ENCODE measurements at regions not wholly inside any gene's neighbourhood (a gene's known extent, or its start where the extent isn't known, plus 50 kb on each side); places are given as distances from the start of the nearest gene placed in this dataset.

DNA sequence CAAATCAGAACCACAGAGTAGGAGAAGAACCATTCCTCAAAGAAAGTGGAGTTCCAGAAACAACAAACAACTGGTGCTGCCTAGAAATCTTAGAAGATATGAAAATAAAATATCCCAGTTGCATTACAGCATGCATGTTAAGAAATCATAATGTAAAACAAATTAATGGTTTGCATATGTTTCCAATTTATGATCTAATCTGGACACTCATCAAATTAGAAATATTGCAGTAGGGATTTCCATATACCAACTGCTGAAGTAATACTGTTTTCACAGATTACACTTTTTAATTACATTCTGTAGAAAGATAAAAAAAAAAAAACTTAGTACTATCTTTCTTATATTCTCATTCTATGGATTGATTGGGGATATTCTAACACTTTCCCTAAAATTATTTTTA is 1034.6 kb upstream of the C9orf72 start:
- Histone ChIP-seq H3K4me3 (replicated peaks in 1 of 3; ENCODE audit: insufficient read depth in 1 of 3, low read depth in 1 of 3, low read length in 3 of 3) (no peak overlapping the region), H3K36me3 (ENCODE audit: control insufficient read depth in 2 of 2, extremely low read depth in 1 of 2, insufficient read depth in 2 of 2, low read length in 2 of 2) (no peaks in the 10 kb centered on the region), H3K9me1 (replicated peaks; ENCODE audit: control insufficient read depth, extremely low read depth, insufficient read depth, low read length) (no peaks in the 10 kb centered on the region), H3K4me2 (ENCODE audit: insufficient read depth, low read length) (no peak overlapping the region), H3K79me2 (ENCODE audit: control insufficient read depth, insufficient read depth, low read length) (no peaks in the 10 kb centered on the region), H4K20me1 (replicated peaks; ENCODE audit: control insufficient read depth, extremely low read depth, insufficient read depth, low read length) (no peaks in the 10 kb centered on the region), H2AFZ (ENCODE audit: low read depth, low read length) (no peak overlapping the region), H3K4me1 (ENCODE audit: control insufficient read depth, extremely low read depth, insufficient read depth, low read length) (no peaks in the 10 kb centered on the region), H3K27ac (ENCODE audit: insufficient read depth, low read depth, low read length) (no peak overlapping the region), H3K9ac (replicated peaks; ENCODE audit: extremely low read depth, insufficient read depth, low read length) (no peak overlapping the region), H3K9me3 (replicated peaks; ENCODE audit: control insufficient read depth, insufficient read depth, low read length) (no peaks in the 10 kb centered on the region), H3K27me3 (ENCODE audit: control insufficient read depth in 2 of 2, insufficient read depth in 2 of 2, low read length in 2 of 2) (no peaks in the 10 kb centered on the region)
- CTCF ChIA-PET = no interaction called here
- no peak for TF ChIP-seq POLR2AphosphoS5 (IDR thresholded peaks at IDR 0.05; ENCODE audit: insufficient read depth, low read depth, low read length)
- TF ChIP-seq, protein P1, sequence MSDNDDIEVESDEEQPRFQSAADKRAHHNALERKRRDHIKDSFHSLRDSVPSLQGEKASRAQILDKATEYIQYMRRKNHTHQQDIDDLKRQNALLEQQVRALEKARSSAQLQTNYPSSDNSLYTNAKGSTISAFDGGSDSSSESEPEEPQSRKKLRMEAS (IDR thresholded peaks at IDR 0.05; ENCODE audit: insufficient read depth, insufficient read length) = no peak
- TF ChIP-seq GATA2 (IDR thresholded peaks at IDR 0.05; ENCODE audit: insufficient read depth, insufficient read length, low read depth, low read length) = no peak
- TF ChIP-seq JUN (IDR thresholded peaks at IDR 0.05; ENCODE audit: borderline replicate concordance, insufficient read depth, insufficient read length, low read depth) = no peak
- no peak for FAIRE-seq
- no peak for DNase-seq (ENCODE audit: low read depth, low spot score)
- no TSS peak for BruUV-seq (replicated peaks)
- dilution Hi-C loops (cut with MboI; ENCODE audit: extremely low pct_ligation_motif_present, low sequenced_read_pairs) = no loop called here
- intact Hi-C loops (cut with micrococcal nuclease) = no loop called here
- POLR2A ChIA-PET = no interaction called here

- H3K4me1 ChIP-seq (ENCODE audit: control insufficient read depth, extremely low read depth, insufficient read depth, low read length) = no peaks in the 10 kb centered on the region
- no peak overlapping the region for H3K4me3 ChIP-seq (replicated peaks in 1 of 3; ENCODE audit: insufficient read depth in 1 of 3, low read depth in 1 of 3, low read length in 3 of 3)
- H3K9me3 ChIP-seq (replicated peaks; ENCODE audit: control insufficient read depth, insufficient read depth, low read length) = no peaks in the 10 kb centered on the region
- H3K79me2 ChIP-seq (ENCODE audit: control insufficient read depth, insufficient read depth, low read length) = no peaks in the 10 kb centered on the region
- no peak for FAIRE-seq
- ChIA-PET CTCF (no interaction called here), POLR2A (no interaction called here)
- dilution Hi-C loops (cut with MboI; ENCODE audit: extremely low pct_ligation_motif_present, low sequenced_read_pairs) (no loop called here), intact Hi-C loops (cut with micrococcal nuclease) (no loop called here)
- no peak overlapping the region for H2AFZ ChIP-seq (ENCODE audit: low read depth, low read length)
- no peaks in the 10 kb centered on the region for H3K9me1 ChIP-seq (replicated peaks; ENCODE audit: control insufficient read depth, extremely low read depth, insufficient read depth, low read length)
- no peak overlapping the region for H3K27ac ChIP-seq (ENCODE audit: insufficient read depth, low read depth, low read length)
- DNase-seq (ENCODE audit: low read depth, low spot score) = no peak
- no peaks in the 10 kb centered on the region for H3K27me3 ChIP-seq (ENCODE audit: control insufficient read depth in 2 of 2, insufficient read depth in 2 of 2, low read length in 2 of 2)
- no peak overlapping the region for H3K9ac ChIP-seq (replicated peaks; ENCODE audit: extremely low read depth, insufficient read depth, low read length)
- no peak overlapping the region for H3K4me2 ChIP-seq (ENCODE audit: insufficient read depth, low read length)
- TF ChIP-seq, protein P1 (IDR thresholded peaks at IDR 0.05; ENCODE audit: insufficient read depth, insufficient read length) = no peak
- TF ChIP-seq GATA2 (IDR thresholded peaks at IDR 0.05; ENCODE audit: insufficient read depth, insufficient read length, low read depth, low read length) (no peak), FOS (IDR thresholded peaks at IDR 0.05; ENCODE audit: borderline replicate concordance, insufficient read depth, low read length) (no peak), EZH2 (IDR thresholded peaks at IDR 0.05; ENCODE audit: borderline replicate concordance, low read depth, low read length, severe bottlenecking) (no peak), POLR2A (IDR thresholded peaks at IDR 0.05; ENCODE audit: low read depth, low read length) (no peak)
- TF ChIP-seq, protein P2, sequence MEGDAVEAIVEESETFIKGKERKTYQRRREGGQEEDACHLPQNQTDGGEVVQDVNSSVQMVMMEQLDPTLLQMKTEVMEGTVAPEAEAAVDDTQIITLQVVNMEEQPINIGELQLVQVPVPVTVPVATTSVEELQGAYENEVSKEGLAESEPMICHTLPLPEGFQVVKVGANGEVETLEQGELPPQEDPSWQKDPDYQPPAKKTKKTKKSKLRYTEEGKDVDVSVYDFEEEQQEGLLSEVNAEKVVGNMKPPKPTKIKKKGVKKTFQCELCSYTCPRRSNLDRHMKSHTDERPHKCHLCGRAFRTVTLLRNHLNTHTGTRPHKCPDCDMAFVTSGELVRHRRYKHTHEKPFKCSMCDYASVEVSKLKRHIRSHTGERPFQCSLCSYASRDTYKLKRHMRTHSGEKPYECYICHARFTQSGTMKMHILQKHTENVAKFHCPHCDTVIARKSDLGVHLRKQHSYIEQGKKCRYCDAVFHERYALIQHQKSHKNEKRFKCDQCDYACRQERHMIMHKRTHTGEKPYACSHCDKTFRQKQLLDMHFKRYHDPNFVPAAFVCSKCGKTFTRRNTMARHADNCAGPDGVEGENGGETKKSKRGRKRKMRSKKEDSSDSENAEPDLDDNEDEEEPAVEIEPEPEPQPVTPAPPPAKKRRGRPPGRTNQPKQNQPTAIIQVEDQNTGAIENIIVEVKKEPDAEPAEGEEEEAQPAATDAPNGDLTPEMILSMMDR (IDR thresholded peaks at IDR 0.05; ENCODE audit: extremely low read depth in 1 of 2, insufficient read depth in 1 of 2, low read depth in 1 of 2, low read length in 2 of 2) = no peak
- no peaks in the 10 kb centered on the region for H3K36me3 ChIP-seq (ENCODE audit: control insufficient read depth in 2 of 2, extremely low read depth in 1 of 2, insufficient read depth in 2 of 2, low read length in 2 of 2)
- no peaks in the 10 kb centered on the region for H4K20me1 ChIP-seq (replicated peaks; ENCODE audit: control insufficient read depth, extremely low read depth, insufficient read depth, low read length)
- BruUV-seq (replicated peaks) = no TSS peak
These were observed 1037.1 kb upstream of the C9orf72 start for GRCh38 chr9:28610339-28610738.
